ENCODE measurements at regions not wholly inside any gene's neighbourhood (a gene's known extent, or its start where the extent isn't known, plus 50 kb on each side); places are given as distances from the start of the nearest gene placed in this dataset.

DNA sequence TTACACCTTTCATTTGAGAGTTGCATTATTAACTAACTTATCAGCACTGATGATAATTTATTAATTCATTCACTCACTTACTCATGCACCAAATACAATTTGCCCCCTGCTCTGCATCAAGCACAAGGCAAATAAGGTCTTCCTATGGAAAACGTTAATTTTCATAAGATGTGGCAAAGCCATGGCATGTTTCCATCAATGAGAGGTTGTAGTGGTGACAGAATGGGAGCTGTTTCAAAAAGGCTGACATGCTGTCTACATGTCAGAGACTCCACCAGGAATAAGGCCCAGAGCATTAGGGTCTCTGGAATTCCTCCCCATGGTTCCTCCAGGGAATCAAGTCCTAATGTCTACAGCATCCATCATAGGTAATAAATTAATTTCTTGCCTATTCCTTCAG is 978.8 kb downstream of the TMEM182 start:
- TF ChIP-seq CTCF (IDR thresholded peaks at IDR 0.05) (no peak), MAZ (IDR thresholded peaks at IDR 0.05; ENCODE audit: borderline replicate concordance, low read depth, low read length) (no peak), MAFK (IDR thresholded peaks at IDR 0.05; ENCODE audit: partially characterized antibody) (no peak), JUNB (IDR thresholded peaks at IDR 0.05) (no peak), ZFP36 (IDR thresholded peaks at IDR 0.05; ENCODE audit: borderline replicate concordance, partially characterized antibody) (no peak), ZNF302 (CRISPR knock-in tag; IDR thresholded peaks at IDR 0.05) (no peak), CHD2 (IDR thresholded peaks at IDR 0.05; ENCODE audit: low read length, partially characterized antibody) (no peak)
- TF ChIP-seq, protein P1, sequence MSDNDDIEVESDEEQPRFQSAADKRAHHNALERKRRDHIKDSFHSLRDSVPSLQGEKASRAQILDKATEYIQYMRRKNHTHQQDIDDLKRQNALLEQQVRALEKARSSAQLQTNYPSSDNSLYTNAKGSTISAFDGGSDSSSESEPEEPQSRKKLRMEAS (IDR thresholded peaks at IDR 0.05), result no peak
